H9 (cell line): ENCODE measurements at regions not wholly inside any gene's neighbourhood (a gene's known extent, or its start where the extent isn't known, plus 50 kb on each side); places are given as distances from the start of the nearest gene placed in this dataset.

Source experiments
- DNase-seq: peaks from one replicate; pipeline ENCODE4 v3.0.0-alpha.2; 2017
- H2AFZ ChIP-seq: one replicate; pipeline ENCODE4 v1.6.1; 2013; ENCODE audit warnings: mild to moderate bottlenecking, low read length, control low read depth, moderate library complexity
- H2AK5ac ChIP-seq: 2 replicates; pipeline ENCODE4 v1.6.1; 2013; ENCODE audit warnings: low read length, control low read depth, mixed read lengths; ENCODE audit not compliant: insufficient read length
- H2BK120ac ChIP-seq: one replicate; pipeline ENCODE4 v1.6.1; 2013; ENCODE audit warnings: low read depth, mild to moderate bottlenecking, low read length, control low read depth, inconsistent platforms; ENCODE audit not compliant: poor library complexity, severe bottlenecking
- H2BK12ac ChIP-seq: 2 replicates; pipeline ENCODE4 v1.6.1; 2013; ENCODE audit warnings: low read length, control low read depth, mixed read lengths, low read depth; ENCODE audit not compliant: insufficient read length
- H2BK15ac ChIP-seq: 2 replicates; pipeline ENCODE4 v1.6.1; 2013; ENCODE audit warnings: low read depth, low read length, control low read depth
- H2BK20ac ChIP-seq: one replicate; pipeline ENCODE4 v1.6.1; 2013; ENCODE audit warnings: low read depth, mild to moderate bottlenecking, low read length, control low read depth, inconsistent platforms; ENCODE audit not compliant: poor library complexity, severe bottlenecking
- H2BK5ac ChIP-seq: 2 replicates; pipeline ENCODE4 v1.6.1; 2013; ENCODE audit warnings: low read length, control low read depth, mixed read lengths; ENCODE audit not compliant: insufficient read length
- H3K14ac ChIP-seq: 2 replicates; pipeline ENCODE4 v1.6.1; 2013; ENCODE audit warnings: low read length, control low read depth; ENCODE audit not compliant: insufficient read depth
- H3K18ac ChIP-seq: 2 replicates; pipeline ENCODE4 v1.6.1; 2013; ENCODE audit warnings: low read depth, mild to moderate bottlenecking, mixed read lengths, low read length, control low read depth; ENCODE audit not compliant: insufficient read length
- H3K23ac ChIP-seq: 2 replicates; pipeline ENCODE4 v1.6.1; 2013; ENCODE audit warnings: low read length, control low read depth, mixed read lengths, low read depth; ENCODE audit not compliant: insufficient read length
- H3K23me2 ChIP-seq: 2 replicates; pipeline ENCODE4 v1.6.1; 2013; ENCODE audit warnings: low read depth, mild to moderate bottlenecking, mixed read lengths, low read length, control low read depth; ENCODE audit not compliant: insufficient read length, poor library complexity, severe bottlenecking
- H3K27ac ChIP-seq: 2 replicates; pipeline ENCODE4 v1.5.1; 2013; ENCODE audit warnings: low read length, control low read depth, mixed read lengths, low read depth; ENCODE audit not compliant: insufficient read length
- H3K27me3 ChIP-seq: 2 replicates; pipeline ENCODE4 v1.6.1; 2013; ENCODE audit warnings: low read length, control low read depth, inconsistent platforms; ENCODE audit not compliant: insufficient read depth
- H3K4ac ChIP-seq: 2 replicates; pipeline ENCODE4 v1.6.1; 2013; ENCODE audit warnings: low read depth, mild to moderate bottlenecking, control low read depth, inconsistent platforms, low read length, moderate library complexity
- H3K4me1 ChIP-seq: 2 replicates; pipeline ENCODE4 v1.6.1; 2013; ENCODE audit warnings: low read length, control low read depth, inconsistent platforms; ENCODE audit not compliant: insufficient read depth
- H3K4me2 ChIP-seq: 2 replicates; pipeline ENCODE4 v1.6.1; 2013; ENCODE audit warnings: low read length, control low read depth, mixed read lengths; ENCODE audit not compliant: insufficient read length, insufficient read depth
- H3K56ac ChIP-seq: 2 replicates; pipeline ENCODE4 v1.6.1; 2013; ENCODE audit warnings: low read depth, mild to moderate bottlenecking, mixed read lengths, low read length, control low read depth; ENCODE audit not compliant: insufficient read length
- H3K79me1 ChIP-seq: 2 replicates; pipeline ENCODE4 v1.6.1; 2013; ENCODE audit warnings: low read depth, mild to moderate bottlenecking, moderate library complexity, low read length, control low read depth, inconsistent platforms; ENCODE audit not compliant: insufficient read depth, poor library complexity, severe bottlenecking
- H3K79me2 ChIP-seq: 2 replicates; pipeline ENCODE4 v1.6.1; 2013; ENCODE audit warnings: low read length, control low read depth, inconsistent platforms; ENCODE audit not compliant: insufficient read depth
- H3K9ac ChIP-seq: 2 replicates; pipeline ENCODE4 v1.6.1; 2013; ENCODE audit warnings: low read length, control low read depth, mixed read lengths; ENCODE audit not compliant: insufficient read length; ENCODE audit errors: extremely low read depth
- H3K9me3 ChIP-seq: one replicate; pipeline ENCODE4 v1.6.1; 2013; ENCODE audit warnings: low read depth, low read length, inconsistent platforms; ENCODE audit not compliant: control insufficient read depth
- H3T11ph ChIP-seq: one replicate; pipeline ENCODE4 v1.6.1; 2013; ENCODE audit warnings: mild to moderate bottlenecking, low read length, control low read depth, inconsistent platforms
- H4K20me1 ChIP-seq: one replicate; pipeline ENCODE4 v1.6.1; 2013; ENCODE audit not compliant: control insufficient read depth, insufficient read length, insufficient read depth
- H4K5ac ChIP-seq: 2 replicates; pipeline ENCODE4 v1.6.1; 2013; ENCODE audit warnings: low read depth, mild to moderate bottlenecking, mixed read lengths, low read length, control low read depth; ENCODE audit not compliant: insufficient read length
- H4K8ac ChIP-seq: replicated peaks from 2 replicates; pipeline ENCODE4 v1.6.1; 2013; ENCODE audit warnings: low read length, control low read depth, mixed read lengths, low read depth; ENCODE audit not compliant: insufficient read length
- H4K91ac ChIP-seq: 2 replicates; pipeline ENCODE4 v1.6.1; 2013; ENCODE audit warnings: low read depth, mild to moderate bottlenecking, moderate library complexity, mixed read lengths, low read length, control low read depth; ENCODE audit not compliant: insufficient read length
- H3K27ac Mint-ChIP-seq, 3 experiments: 2 replicates in 2 of 3; 3 replicates in 1 of 3; pipeline ENCODE4 v1.8.0; 2020 to 2021; ENCODE audit warnings: mixed read lengths in 3 of 3, mild to moderate bottlenecking in 1 of 3, moderate library complexity in 1 of 3
- H3K27me3 Mint-ChIP-seq: 2 replicates; pipeline ENCODE4 v1.8.0; 2021; ENCODE audit warnings: low read depth, mild to moderate bottlenecking, moderate library complexity, mixed read lengths
- H3K36me3 Mint-ChIP-seq, 3 experiments: 2 replicates in 2 of 3; 3 replicates in 1 of 3; pipeline ENCODE4 v1.8.0; 2020 to 2021; ENCODE audit warnings: low read depth in 3 of 3, mixed read lengths in 3 of 3; ENCODE audit not compliant: insufficient read depth in 1 of 3
- H3K4me1 Mint-ChIP-seq, 2 experiments: 2 replicates each; pipeline ENCODE4 v1.8.0; 2020; ENCODE audit warnings: mixed read lengths in 2 of 2
- H3K4me3 Mint-ChIP-seq, 2 experiments: 2 replicates in 1 of 2; 3 replicates in 1 of 2; pipeline ENCODE4 v1.8.0; 2020 to 2021; ENCODE audit warnings: mild to moderate bottlenecking in 2 of 2, mixed read lengths in 2 of 2, moderate library complexity in 1 of 2
- H3K9me3 Mint-ChIP-seq, 2 experiments: 2 replicates in 1 of 2; 3 replicates in 1 of 2; pipeline ENCODE4 v1.8.0; 2020; ENCODE audit warnings: mild to moderate bottlenecking in 2 of 2, mixed read lengths in 2 of 2, moderate library complexity in 1 of 2
- TF ChIP-seq, protein P1 (sequence below): fragments of 200-600 bp; sonication (generic); conservative IDR thresholded peaks from 3 replicates; pipeline ENCODE4 v1.8.0; 2021; ENCODE audit warnings: antibody characterized with exemption, mild to moderate bottlenecking

DNA sequence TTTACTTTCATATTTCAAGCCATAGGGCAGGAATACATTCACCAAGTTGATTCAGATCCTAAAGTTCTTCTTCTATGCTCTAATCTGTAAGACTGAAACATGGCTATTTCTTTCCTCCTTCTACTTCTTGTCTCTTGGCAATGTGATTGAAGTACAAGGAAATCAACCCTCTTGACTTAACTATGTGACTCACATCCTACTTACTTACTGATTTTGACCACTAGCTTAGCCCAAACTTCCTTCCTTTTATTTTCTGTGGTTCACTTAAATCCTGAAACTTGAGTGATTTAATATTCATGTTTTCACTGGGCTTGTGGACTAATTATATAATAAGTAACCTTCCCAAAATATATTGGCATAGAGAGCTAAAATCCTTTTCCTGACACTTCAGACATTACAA lies 111.2 kb upstream of the NOVA1 start:
- H2BK20ac ChIP-seq: no peak overlapping the region
- no peaks in the 10 kb centered on the region for H4K20me1 ChIP-seq
- Mint-ChIP-seq H3K36me3 (no peaks in the 10 kb centered on the region), H3K9me3 (no peaks in the 10 kb centered on the region), H3K4me1 (peaks cover 5 to 6% of the 10 kb centered on the region in 2 experiments), H3K27ac (no peak overlapping the region; a peak in 1 of 7 replicates), H3K4me3 (no peak overlapping the region), H3K27me3 (no peaks in the 10 kb centered on the region)
- no peak overlapping the region for H2AK5ac ChIP-seq
- H3K56ac ChIP-seq: no peak overlapping the region
- no peaks in the 10 kb centered on the region for H3K4me1 ChIP-seq
- H3K27ac ChIP-seq: no peak overlapping the region
- no peak overlapping the region for H3K14ac ChIP-seq
- H3K4me2 ChIP-seq: no peak overlapping the region
- H3K79me2 ChIP-seq: no peaks in the 10 kb centered on the region
- H2BK12ac ChIP-seq: no peak overlapping the region
- H4K5ac ChIP-seq: no peak overlapping the region
- no peak overlapping the region for H3K23ac ChIP-seq
- H2BK120ac ChIP-seq: no peak overlapping the region
- TF ChIP-seq, protein P1, sequence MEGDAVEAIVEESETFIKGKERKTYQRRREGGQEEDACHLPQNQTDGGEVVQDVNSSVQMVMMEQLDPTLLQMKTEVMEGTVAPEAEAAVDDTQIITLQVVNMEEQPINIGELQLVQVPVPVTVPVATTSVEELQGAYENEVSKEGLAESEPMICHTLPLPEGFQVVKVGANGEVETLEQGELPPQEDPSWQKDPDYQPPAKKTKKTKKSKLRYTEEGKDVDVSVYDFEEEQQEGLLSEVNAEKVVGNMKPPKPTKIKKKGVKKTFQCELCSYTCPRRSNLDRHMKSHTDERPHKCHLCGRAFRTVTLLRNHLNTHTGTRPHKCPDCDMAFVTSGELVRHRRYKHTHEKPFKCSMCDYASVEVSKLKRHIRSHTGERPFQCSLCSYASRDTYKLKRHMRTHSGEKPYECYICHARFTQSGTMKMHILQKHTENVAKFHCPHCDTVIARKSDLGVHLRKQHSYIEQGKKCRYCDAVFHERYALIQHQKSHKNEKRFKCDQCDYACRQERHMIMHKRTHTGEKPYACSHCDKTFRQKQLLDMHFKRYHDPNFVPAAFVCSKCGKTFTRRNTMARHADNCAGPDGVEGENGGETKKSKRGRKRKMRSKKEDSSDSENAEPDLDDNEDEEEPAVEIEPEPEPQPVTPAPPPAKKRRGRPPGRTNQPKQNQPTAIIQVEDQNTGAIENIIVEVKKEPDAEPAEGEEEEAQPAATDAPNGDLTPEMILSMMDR: no peak
- H3K9ac ChIP-seq: no peak overlapping the region
- DNase-seq: no peak
- H2AFZ ChIP-seq: no peak overlapping the region
- H3K23me2 ChIP-seq: no peaks in the 10 kb centered on the region
- H4K8ac ChIP-seq: no peak overlapping the region
- no peak overlapping the region for H2BK5ac ChIP-seq
- no peak overlapping the region for H4K91ac ChIP-seq
- H3T11ph ChIP-seq: no peak overlapping the region
- H3K9me3 ChIP-seq: no peaks in the 10 kb centered on the region
- no peaks in the 10 kb centered on the region for H3K27me3 ChIP-seq
- H3K4ac ChIP-seq: no peak overlapping the region
- H3K79me1 ChIP-seq: no peaks in the 10 kb centered on the region
- no peak overlapping the region for H2BK15ac ChIP-seq
- H3K18ac ChIP-seq: no peak overlapping the region
